HCT116 (cell line): ENCODE measurements at regions not wholly inside any gene's neighbourhood (a gene's known extent, or its start where the extent isn't known, plus 50 kb on each side); places are given as distances from the start of the nearest gene placed in this dataset.
"Not testable (repeated sequence)": the region's sequence is repeated elsewhere in the genome, so short reads cannot be mapped to it uniquely, and the experiment has no call there.

Experiments
- ATAC-seq: fragments of 200-7000 bp; cut with Tn5 transposase; 2 replicates; pipeline ENCODE4 v1.9.1; 2020; ENCODE audit warnings: mild to moderate bottlenecking, moderate library complexity
- BruUV-seq: library from RNA; stranded (reverse); fragments of 400-500 nt; replicated peaks from 2 replicates; lab custom pipeline; 2021; lab: Mats Ljungman, UMichigan
- CTCF ChIA-PET: fragments of 300-600 bp; sonication (Branson Sonifier 250); formaldehyde crosslinking; loops from one replicate; lab custom pipeline; 2021; ENCODE audit warnings: antibody characterized with exemption; lab: Charles Lee
- POLR2A ChIA-PET: fragments of 300-600, 350-600 bp; sonication (Branson Sonifier 250); formaldehyde crosslinking; loops from one replicate; lab custom pipeline; 2021; ENCODE audit warnings: antibody characterized with exemption; lab: Charles Lee
- RAD21 ChIA-PET, 2 experiments: fragments of 300-600 bp; sonication (Branson Sonifier 250); formaldehyde crosslinking; loops; one replicate each; lab custom pipeline; 2023; ENCODE audit warnings: low total read pairs in 2 of 2; ENCODE audit not compliant: uncharacterized antibody in 2 of 2, unreplicated experiment in 2 of 2, low non-redundant PET in 1 of 2; lab: Charles Lee
- DNase-seq: peaks from one replicate; pipeline ENCODE4 v3.0.0-alpha.2; 2010; ENCODE audit warnings: low read depth, low spot score
- H2AFZ ChIP-seq: fragments of 200-600 bp; shearing (Covaris generic), sonication (generic); 2 replicates; pipeline ENCODE4 v1.6.1; 2017; ENCODE audit warnings: low read depth, mixed run types, mixed read lengths, antibody characterized with exemption, low read length; ENCODE audit not compliant: poor library complexity, severe bottlenecking
- H3K27ac ChIP-seq: 2 replicates; pipeline ENCODE4 v1.5.1; 2012; ENCODE audit warnings: low read depth, low read length
- H3K27me3 ChIP-seq: fragments of 200-600 bp; sonication (generic); 2 replicates; pipeline ENCODE4 v1.6.1; 2016; ENCODE audit warnings: mixed run types, low read length, mixed read lengths; ENCODE audit not compliant: insufficient read depth
- H3K36me3 ChIP-seq, 2 experiments: fragments of 200-500 bp in 1 of 2; fragments of 200-600 bp in 1 of 2; sonication (Bioruptor generic) in 1 of 2; sonication (generic) in 1 of 2; 2 replicates each; pipeline versions ENCODE4 v1.5.1 to v1.6.1; 2014 to 2016; ENCODE audit warnings: low read length in 2 of 2, inconsistent platforms in 1 of 2, mixed read lengths in 1 of 2, mixed run types in 1 of 2; ENCODE audit not compliant: insufficient read depth in 2 of 2, control insufficient read depth in 1 of 2
- H3K4me1 ChIP-seq, 2 experiments: fragments of 200-600 bp in 1 of 2; sonication (generic) in 1 of 2; 2 replicates each; pipeline versions ENCODE4 v1.5.1 to v1.6.1; 2012 to 2017; ENCODE audit warnings: low read length in 2 of 2, inconsistent platforms in 1 of 2, mild to moderate bottlenecking in 1 of 2, mixed read lengths in 1 of 2, mixed run types in 1 of 2, moderate library complexity in 1 of 2; ENCODE audit not compliant: insufficient read depth in 2 of 2, control insufficient read depth in 1 of 2
- H3K4me2 ChIP-seq: fragments of 200-600 bp; sonication (generic); 2 replicates; pipeline ENCODE4 v1.6.1; 2017; ENCODE audit warnings: mixed run types, low read length, mixed read lengths
- H3K4me3 ChIP-seq, 2 experiments: fragments of 200-600 bp in 1 of 2; sonication (generic) in 1 of 2; replicated peaks in 1 of 2; 2 replicates each; pipeline ENCODE4 v1.5.1; 2011 to 2016; ENCODE audit warnings: low read length in 2 of 2, control low read depth in 1 of 2, low read depth in 1 of 2, mild to moderate bottlenecking in 1 of 2, mixed read lengths in 1 of 2, mixed run types in 1 of 2
- H3K79me2 ChIP-seq: fragments of 200-600 bp; sonication (generic); 2 replicates; pipeline ENCODE4 v1.6.1; 2017; ENCODE audit warnings: mild to moderate bottlenecking, mixed run types, low read length, moderate library complexity, mixed read lengths; ENCODE audit not compliant: insufficient read depth
- H3K9ac ChIP-seq: fragments of 200-600 bp; sonication (generic); 2 replicates; pipeline ENCODE4 v1.6.1; 2016; ENCODE audit warnings: low read length, mixed read lengths
- H3K9me2 ChIP-seq: fragments of 200-600 bp; sonication (generic), shearing (Covaris generic); 2 replicates; pipeline ENCODE4 v1.6.1; 2017; ENCODE audit warnings: mixed run types, mild to moderate bottlenecking, moderate library complexity; ENCODE audit not compliant: insufficient read depth
- H3K9me3 ChIP-seq, 2 experiments: fragments of 200-500 bp in 1 of 2; fragments of 200-600 bp in 1 of 2; sonication (Bioruptor generic) in 1 of 2; sonication (generic) in 1 of 2; 2 replicates each; pipeline ENCODE4 v1.6.1; 2014 to 2017; ENCODE audit warnings: low read length in 2 of 2, mixed read lengths in 2 of 2, inconsistent platforms in 1 of 2, low read depth in 1 of 2, mild to moderate bottlenecking in 1 of 2, mixed run types in 1 of 2, moderate library complexity in 1 of 2; ENCODE audit not compliant: control insufficient read depth in 1 of 2, insufficient read depth in 1 of 2
- H4K20me1 ChIP-seq: fragments of 200-600 bp; sonication (generic), shearing (Covaris generic); 2 replicates; pipeline ENCODE4 v1.6.1; 2017; ENCODE audit warnings: mixed run types, mild to moderate bottlenecking, moderate library complexity; ENCODE audit not compliant: insufficient read depth
- CEBPB ChIP-seq: IDR thresholded peaks from 2 replicates; pipeline ENCODE4 v1.6.1; 2012; ENCODE audit warnings: low read depth
- intact Hi-C: fragments of 100-400 bp; cut with micrococcal nuclease; formaldehyde crosslinking; loops from 2 replicates; pipeline ENCODE4 v1.10.0; 2022

GRCh38 chr1:229928767-229929166, 138.3 kb upstream of the GALNT2 start:
- no peak for TF ChIP-seq CEBPB
- ChIA-PET RAD21 (no interaction called here), CTCF (no interaction called here), POLR2A (no interaction called here)
- no peak overlapping the region for H3K27ac ChIP-seq
- H3K9me3 ChIP-seq: no peaks in the 10 kb centered on the region
- no peaks in the 10 kb centered on the region for H3K9me2 ChIP-seq
- no peak for DNase-seq
- no TSS peak for BruUV-seq
- H3K4me3 ChIP-seq: no peak overlapping the region
- no peak overlapping the region for H3K4me2 ChIP-seq
- no peaks in the 10 kb centered on the region for H4K20me1 ChIP-seq
- H3K27me3 ChIP-seq: peaks cover 12% of the 10 kb centered on the region; the same call in 1 of the 2 replicates
- intact Hi-C loops: no loop called here
- H3K4me1 ChIP-seq: no peaks in the 10 kb centered on the region
- H2AFZ ChIP-seq: no peak overlapping the region
- no peaks in the 10 kb centered on the region for H3K36me3 ChIP-seq
- no peak for ATAC-seq
- H3K79me2 ChIP-seq: no peaks in the 10 kb centered on the region
- no peak overlapping the region for H3K9ac ChIP-seq

GRCh38 chr1:229931751-229932150, 135.3 kb upstream of the GALNT2 start:
- H4K20me1 ChIP-seq, H3K4me2 ChIP-seq, H3K9me3 ChIP-seq, H3K9ac ChIP-seq, ATAC-seq, H2AFZ ChIP-seq, BruUV-seq, H3K9me2 ChIP-seq, H3K27ac ChIP-seq, H3K4me3 ChIP-seq, DNase-seq, POLR2A ChIA-PET, H3K4me1 ChIP-seq, RAD21 ChIA-PET, H3K79me2 ChIP-seq, CTCF ChIA-PET, intact Hi-C loops, H3K36me3 ChIP-seq: not testable (repeated sequence)
- peaks cover 20% of the 10 kb centered on the region; the same call in 1 of the 2 replicates for H3K27me3 ChIP-seq

GRCh38 chr1:229935157-229935556, 131.9 kb upstream of the GALNT2 start:
- ATAC-seq, intact Hi-C loops, RAD21 ChIA-PET, H3K4me1 ChIP-seq, H3K4me3 ChIP-seq, H3K27ac ChIP-seq, BruUV-seq, CTCF ChIA-PET, H2AFZ ChIP-seq, H3K9ac ChIP-seq, H3K9me3 ChIP-seq, POLR2A ChIA-PET, H3K36me3 ChIP-seq, H4K20me1 ChIP-seq, H3K79me2 ChIP-seq, DNase-seq, H3K9me2 ChIP-seq, H3K4me2 ChIP-seq: not testable (repeated sequence)
- peaks cover 23% of the 10 kb centered on the region; the same call in 1 of the 2 replicates for H3K27me3 ChIP-seq
